Neural cell (in vitro differentiated cells): ENCODE measurements at regions not wholly inside any gene's neighbourhood (a gene's known extent, or its start where the extent isn't known, plus 50 kb on each side); places are given as distances from the start of the nearest gene placed in this dataset.

Source experiments
- H2AFZ ChIP-seq: fragments of 200-600, 300-800 bp; sonication (generic), shearing (Covaris generic); 2 replicates; pipeline ENCODE4 v1.6.0; 2014; ENCODE audit warnings: low read depth, mild to moderate bottlenecking, antibody characterized with exemption, low read length, moderate library complexity
- H3F3A ChIP-seq: fragments of 200-600 bp; shearing (Covaris generic); 2 replicates; pipeline ENCODE4 v1.6.1; 2016; ENCODE audit warnings: mild to moderate bottlenecking, moderate library complexity, mixed read lengths, antibody characterized with exemption, low read length; ENCODE audit not compliant: insufficient read depth, poor library complexity, severe bottlenecking
- H3K27ac ChIP-seq: fragments of 200-600, 300-800 bp; sonication (generic), shearing (Covaris generic); 2 replicates; pipeline ENCODE4 v1.5.1; 2014; ENCODE audit warnings: mild to moderate bottlenecking, low read length, moderate library complexity
- H3K27me3 ChIP-seq: fragments of 300-800, 200-600 bp; sonication (generic), shearing (Covaris generic); 2 replicates; pipeline ENCODE4 v1.6.0; 2014; ENCODE audit warnings: mild to moderate bottlenecking, low read depth, low read length, moderate library complexity; ENCODE audit not compliant: insufficient read depth
- H3K36me3 ChIP-seq: fragments of 300-800, 200-600 bp; sonication (generic), shearing (Covaris generic); 2 replicates; pipeline ENCODE4 v1.5.1; 2014; ENCODE audit warnings: mild to moderate bottlenecking, antibody characterized with exemption, low read length, moderate library complexity; ENCODE audit not compliant: insufficient read depth
- H3K4me2 ChIP-seq: fragments of 300-800, 200-600 bp; sonication (generic), shearing (Covaris generic); 2 replicates; pipeline ENCODE4 v1.6.0; 2014; ENCODE audit warnings: mild to moderate bottlenecking, low read length
- H3K4me3 ChIP-seq: fragments of 300-800, 200-600 bp; sonication (generic), shearing (Covaris generic); 2 replicates; pipeline ENCODE4 v1.5.1; 2014; ENCODE audit warnings: mild to moderate bottlenecking, low read length, moderate library complexity
- H3K79me2 ChIP-seq: fragments of 200-600 bp; shearing (Covaris generic); replicated peaks from 2 replicates; pipeline ENCODE4 v1.6.0; 2014; ENCODE audit warnings: mild to moderate bottlenecking, low read length, moderate library complexity; ENCODE audit not compliant: insufficient read depth
- H3K9ac ChIP-seq: fragments of 300-800, 200-600 bp; sonication (generic), shearing (Covaris generic); 2 replicates; pipeline ENCODE4 v1.6.1; 2016; ENCODE audit warnings: mild to moderate bottlenecking, low read length, mixed read lengths
- H3K9me2 ChIP-seq: fragments of 200-600 bp; shearing (Covaris generic); 2 replicates; pipeline ENCODE4 v1.6.1; 2016; ENCODE audit warnings: mild to moderate bottlenecking, low read length, mixed read lengths; ENCODE audit not compliant: insufficient read depth
- H3K9me3 ChIP-seq: fragments of 200-600, 300-800 bp; sonication (generic), shearing (Covaris generic); 2 replicates; pipeline ENCODE4 v1.6.1; 2016; ENCODE audit warnings: mild to moderate bottlenecking, mixed run types, low read length, moderate library complexity, mixed read lengths
- H4K20me1 ChIP-seq: fragments of 200-600 bp; shearing (Covaris generic); 2 replicates; pipeline ENCODE4 v1.6.1; 2016; ENCODE audit warnings: mild to moderate bottlenecking, mixed run types; ENCODE audit not compliant: insufficient read depth
- EP300 ChIP-seq: fragments of 450-650 bp; conservative IDR thresholded peaks from 2 replicates; pipeline ENCODE4 v1.6.1; 2014; ENCODE audit warnings: antibody characterized with exemption, mild to moderate bottlenecking, moderate library complexity; ENCODE audit not compliant: poor library complexity, severe bottlenecking
- EZH2 ChIP-seq: fragments of 200-600, 300-800 bp; shearing (Covaris generic), sonication (generic); IDR thresholded peaks from 2 replicates; pipeline ENCODE4 v1.6.1; 2014; ENCODE audit warnings: antibody characterized with exemption, low read length, borderline replicate concordance, mild to moderate bottlenecking; ENCODE audit not compliant: insufficient read depth, poor library complexity, severe bottlenecking
- MXI1 ChIP-seq: fragments of 450-650 bp; conservative IDR thresholded peaks from 2 replicates; pipeline ENCODE4 v1.6.1; 2014; ENCODE audit warnings: antibody characterized with exemption, mild to moderate bottlenecking; ENCODE audit not compliant: poor library complexity, severe bottlenecking
- POLR2AphosphoS5 ChIP-seq: IDR thresholded peaks from 2 replicates; pipeline ENCODE4 v1.6.1; 2012
- RAD21 ChIP-seq: fragments of 450-650 bp; conservative IDR thresholded peaks from 2 replicates; pipeline ENCODE4 v1.6.1; 2014; ENCODE audit warnings: antibody characterized with exemption, mild to moderate bottlenecking, moderate library complexity
- SMC3 ChIP-seq: fragments of 450-650 bp; conservative IDR thresholded peaks from 2 replicates; pipeline ENCODE4 v1.6.1; 2014; ENCODE audit warnings: antibody characterized with exemption, mild to moderate bottlenecking, moderate library complexity; ENCODE audit not compliant: poor library complexity
- TAF1 ChIP-seq: IDR thresholded peaks from 2 replicates; pipeline ENCODE4 v1.6.1; 2012; ENCODE audit warnings: low read depth
- TF ChIP-seq, protein P1 (sequence below): IDR thresholded peaks from 2 replicates; pipeline ENCODE4 v1.6.1; 2012; ENCODE audit warnings: borderline replicate concordance
- TF ChIP-seq, protein P2 (sequence below): fragments of 450-650 bp; IDR thresholded peaks from 2 replicates; pipeline ENCODE4 v1.5.1; 2014; ENCODE audit warnings: antibody characterized with exemption, mild to moderate bottlenecking, moderate library complexity; ENCODE audit not compliant: poor library complexity, severe bottlenecking

DNA sequence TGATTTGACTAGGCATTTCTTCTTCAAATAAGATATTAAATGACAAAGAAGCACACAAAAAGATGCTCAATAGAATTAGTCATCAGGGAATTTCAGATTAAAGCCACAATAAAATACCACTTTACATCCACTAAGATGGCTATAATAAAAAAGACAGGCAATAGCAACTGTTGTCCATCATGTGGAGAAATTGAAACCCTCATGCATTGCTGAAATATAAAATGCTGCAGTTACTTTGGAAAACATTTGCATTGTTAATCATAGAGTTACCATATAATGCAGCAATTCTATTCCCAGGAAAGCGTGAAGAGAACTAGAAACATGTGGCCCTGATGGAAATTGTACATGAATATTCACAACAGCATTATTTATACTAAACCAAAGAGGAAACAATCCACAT is 605.5 kb upstream of the SLITRK1 start:
- Histone ChIP-seq H3K36me3 (no peaks in the 10 kb centered on the region), H3K79me2 (no peaks in the 10 kb centered on the region), H2AFZ (no peak overlapping the region), H3F3A (no peaks in the 10 kb centered on the region), H3K9ac (no peak overlapping the region), H3K9me2 (no peaks in the 10 kb centered on the region), H3K9me3 (no peaks in the 10 kb centered on the region), H3K4me3 (no peak overlapping the region), H3K27me3 (no peaks in the 10 kb centered on the region), H4K20me1 (no peaks in the 10 kb centered on the region), H3K4me2 (no peak overlapping the region), H3K27ac (no peak overlapping the region)
- no peak for TF ChIP-seq EZH2
- no peak for TF ChIP-seq SMC3
- no peak for TF ChIP-seq TAF1
- TF ChIP-seq POLR2AphosphoS5: no peak
- TF ChIP-seq, protein P1, sequence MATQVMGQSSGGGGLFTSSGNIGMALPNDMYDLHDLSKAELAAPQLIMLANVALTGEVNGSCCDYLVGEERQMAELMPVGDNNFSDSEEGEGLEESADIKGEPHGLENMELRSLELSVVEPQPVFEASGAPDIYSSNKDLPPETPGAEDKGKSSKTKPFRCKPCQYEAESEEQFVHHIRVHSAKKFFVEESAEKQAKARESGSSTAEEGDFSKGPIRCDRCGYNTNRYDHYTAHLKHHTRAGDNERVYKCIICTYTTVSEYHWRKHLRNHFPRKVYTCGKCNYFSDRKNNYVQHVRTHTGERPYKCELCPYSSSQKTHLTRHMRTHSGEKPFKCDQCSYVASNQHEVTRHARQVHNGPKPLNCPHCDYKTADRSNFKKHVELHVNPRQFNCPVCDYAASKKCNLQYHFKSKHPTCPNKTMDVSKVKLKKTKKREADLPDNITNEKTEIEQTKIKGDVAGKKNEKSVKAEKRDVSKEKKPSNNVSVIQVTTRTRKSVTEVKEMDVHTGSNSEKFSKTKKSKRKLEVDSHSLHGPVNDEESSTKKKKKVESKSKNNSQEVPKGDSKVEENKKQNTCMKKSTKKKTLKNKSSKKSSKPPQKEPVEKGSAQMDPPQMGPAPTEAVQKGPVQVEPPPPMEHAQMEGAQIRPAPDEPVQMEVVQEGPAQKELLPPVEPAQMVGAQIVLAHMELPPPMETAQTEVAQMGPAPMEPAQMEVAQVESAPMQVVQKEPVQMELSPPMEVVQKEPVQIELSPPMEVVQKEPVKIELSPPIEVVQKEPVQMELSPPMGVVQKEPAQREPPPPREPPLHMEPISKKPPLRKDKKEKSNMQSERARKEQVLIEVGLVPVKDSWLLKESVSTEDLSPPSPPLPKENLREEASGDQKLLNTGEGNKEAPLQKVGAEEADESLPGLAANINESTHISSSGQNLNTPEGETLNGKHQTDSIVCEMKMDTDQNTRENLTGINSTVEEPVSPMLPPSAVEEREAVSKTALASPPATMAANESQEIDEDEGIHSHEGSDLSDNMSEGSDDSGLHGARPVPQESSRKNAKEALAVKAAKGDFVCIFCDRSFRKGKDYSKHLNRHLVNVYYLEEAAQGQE: no peak
- TF ChIP-seq MXI1: no peak
- no peak for TF ChIP-seq RAD21
- TF ChIP-seq EP300: no peak
- TF ChIP-seq, protein P2, sequence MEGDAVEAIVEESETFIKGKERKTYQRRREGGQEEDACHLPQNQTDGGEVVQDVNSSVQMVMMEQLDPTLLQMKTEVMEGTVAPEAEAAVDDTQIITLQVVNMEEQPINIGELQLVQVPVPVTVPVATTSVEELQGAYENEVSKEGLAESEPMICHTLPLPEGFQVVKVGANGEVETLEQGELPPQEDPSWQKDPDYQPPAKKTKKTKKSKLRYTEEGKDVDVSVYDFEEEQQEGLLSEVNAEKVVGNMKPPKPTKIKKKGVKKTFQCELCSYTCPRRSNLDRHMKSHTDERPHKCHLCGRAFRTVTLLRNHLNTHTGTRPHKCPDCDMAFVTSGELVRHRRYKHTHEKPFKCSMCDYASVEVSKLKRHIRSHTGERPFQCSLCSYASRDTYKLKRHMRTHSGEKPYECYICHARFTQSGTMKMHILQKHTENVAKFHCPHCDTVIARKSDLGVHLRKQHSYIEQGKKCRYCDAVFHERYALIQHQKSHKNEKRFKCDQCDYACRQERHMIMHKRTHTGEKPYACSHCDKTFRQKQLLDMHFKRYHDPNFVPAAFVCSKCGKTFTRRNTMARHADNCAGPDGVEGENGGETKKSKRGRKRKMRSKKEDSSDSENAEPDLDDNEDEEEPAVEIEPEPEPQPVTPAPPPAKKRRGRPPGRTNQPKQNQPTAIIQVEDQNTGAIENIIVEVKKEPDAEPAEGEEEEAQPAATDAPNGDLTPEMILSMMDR: no peak

DNA sequence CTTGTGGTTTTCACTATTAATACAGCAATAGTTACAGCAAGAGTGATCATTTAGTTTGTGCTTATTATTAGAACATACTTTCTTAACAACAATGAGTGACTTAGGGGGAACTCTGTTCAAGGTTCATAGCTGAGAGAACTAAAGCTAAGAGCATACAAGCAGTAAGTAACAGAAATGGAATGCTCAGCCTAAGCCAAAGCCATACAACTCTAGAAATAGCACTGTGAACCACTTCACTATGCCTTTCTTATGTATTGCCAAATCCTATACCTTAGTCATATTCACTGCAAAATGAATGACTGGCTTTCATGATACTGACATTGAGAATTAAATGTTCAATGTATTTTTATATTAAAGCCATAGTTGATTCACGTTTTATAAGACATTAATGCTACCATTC is 599.7 kb upstream of the SLITRK1 start:
- Histone ChIP-seq H3K9me2 (no peaks in the 10 kb centered on the region), H3K36me3 (no peaks in the 10 kb centered on the region), H3K9me3 (no peaks in the 10 kb centered on the region), H3F3A (no peaks in the 10 kb centered on the region), H2AFZ (no peak overlapping the region), H3K4me3 (no peak overlapping the region), H3K9ac (no peak overlapping the region), H3K27ac (no peak overlapping the region), H3K4me2 (no peak overlapping the region), H4K20me1 (no peaks in the 10 kb centered on the region), H3K79me2 (no peaks in the 10 kb centered on the region), H3K27me3 (no peaks in the 10 kb centered on the region)
- TF ChIP-seq SMC3 (no peak), RAD21 (no peak), EZH2 (no peak), POLR2AphosphoS5 (no peak), EP300 (no peak), MXI1 (no peak), TAF1 (no peak)
- TF ChIP-seq, protein P2: no peak
- TF ChIP-seq, protein P1: no peak
